ENCODE measurements at regions not wholly inside any gene's neighbourhood (a gene's known extent, or its start where the extent isn't known, plus 50 kb on each side); places are given as distances from the start of the nearest gene placed in this dataset.

GRCh38 chr13:73513751-73514150 is 454.9 kb downstream of the KLF5 start:
- TF ChIP-seq POLR2AphosphoS5 (IDR thresholded peaks at IDR 0.05) (no peak), REST (IDR thresholded peaks at IDR 0.05; ENCODE audit: borderline replicate concordance) (no peak)

All from neural cell (in vitro differentiated cells).